K562 (cell line): ENCODE measurements at regions not wholly inside any gene's neighbourhood (a gene's known extent, or its start where the extent isn't known, plus 50 kb on each side); places are given as distances from the start of the nearest gene placed in this dataset.

ENCODE experiments used
- DACH1 ChIP-seq: fragments of 450-650 bp; IDR thresholded peaks from 2 replicates; pipeline ENCODE4 v1.6.1; 2018; ENCODE audit not compliant: partially characterized antibody
- PTRF ChIP-seq: fragments of 450-650 bp; IDR thresholded peaks from 2 replicates; pipeline ENCODE4 v1.6.1; 2016; ENCODE audit warnings: mild to moderate bottlenecking, missing genetic modification characterization, missing compliant biosample characterization
- SAP30 ChIP-seq: fragments of 200-600 bp; sonication (generic); IDR thresholded peaks from 2 replicates; pipeline ENCODE4 v1.6.1; 2012; ENCODE audit warnings: borderline replicate concordance, low read depth, mild to moderate bottlenecking, moderate library complexity, low read length, control low read depth, inconsistent platforms; ENCODE audit not compliant: insufficient read depth, poor library complexity, severe bottlenecking
- SIN3B ChIP-seq: fragments of 450-650 bp; IDR thresholded peaks from 2 replicates; pipeline ENCODE4 v1.6.1; 2017; ENCODE audit warnings: low read depth, mild to moderate bottlenecking, moderate library complexity
- SRSF1 ChIP-seq: fragments of 200-400 bp; formaldehyde crosslinking; IDR thresholded peaks from 2 replicates; pipeline ENCODE4 v1.6.1; 2017; ENCODE audit warnings: mild to moderate bottlenecking, low read depth, low read length, moderate library complexity
- SRSF9 ChIP-seq: fragments of 200-400 bp; formaldehyde crosslinking; IDR thresholded peaks from 2 replicates; pipeline ENCODE4 v1.6.1; 2017; ENCODE audit warnings: low read depth, low read length, borderline replicate concordance
- TBL1XR1 ChIP-seq, 2 experiments: IDR thresholded peaks; 2 replicates each; pipeline ENCODE4 v1.6.1; 2012; ENCODE audit warnings: improper control_type of control experiment in 2 of 2, low read length in 2 of 2, mild to moderate bottlenecking in 1 of 2
- YBX1 ChIP-seq: fragments of 450-650 bp; IDR thresholded peaks from 2 replicates; pipeline ENCODE4 v1.7.1; 2016; ENCODE audit warnings: mild to moderate bottlenecking
- ZBTB2 ChIP-seq: fragments of 450-650 bp; IDR thresholded peaks from 2 replicates; pipeline ENCODE4 v1.6.1; 2016; ENCODE audit warnings: antibody characterized with exemption
- ZFP30 ChIP-seq: fragments of 250-450 bp; sonication (Bioruptor Pico); IDR thresholded peaks from 2 replicates; pipeline ENCODE4 v1.8.0; 2022; ENCODE audit warnings: moderate library complexity, mild to moderate bottlenecking, inconsistent platforms, borderline replicate concordance
- ZKSCAN8 ChIP-seq: fragments of 200-800 bp; sonication (Bioruptor generic); IDR thresholded peaks from 2 replicates; pipeline ENCODE4 v1.6.1; 2016; ENCODE audit warnings: missing genetic modification characterization, missing compliant biosample characterization
- ZNF263 ChIP-seq: sonication (generic); formaldehyde crosslinking; IDR thresholded peaks from 2 replicates; pipeline ENCODE4 v1.8.0; 2022; ENCODE audit warnings: mild to moderate bottlenecking, missing genetic modification reagents, borderline replicate concordance
- ZNF76 ChIP-seq: fragments of 250-450 bp; sonication (Bioruptor Pico); IDR thresholded peaks from 2 replicates; pipeline ENCODE4 v1.4.0; 2020; ENCODE audit warnings: mild to moderate bottlenecking, moderate library complexity, borderline replicate concordance
- TF ChIP-seq, protein P1 (sequence below): sonication (generic); formaldehyde crosslinking; IDR thresholded peaks from 2 replicates; pipeline ENCODE4 v1.8.0; 2022; ENCODE audit warnings: mild to moderate bottlenecking, missing genetic modification reagents
- TF ChIP-seq, protein P2 (sequence below): fragments of 450-650 bp; formaldehyde crosslinking; IDR thresholded peaks from 2 replicates; pipeline ENCODE4 v1.4.0; 2020; ENCODE audit warnings: mild to moderate bottlenecking, moderate library complexity
- TF ChIP-seq, protein P3 (sequence below): sonication (generic); formaldehyde crosslinking; IDR thresholded peaks from 2 replicates; pipeline ENCODE4 v1.9.0; 2022; ENCODE audit warnings: mild to moderate bottlenecking, missing genetic modification reagents
- TF ChIP-seq, protein P4 (sequence below): fragments of 450-650 bp; formaldehyde crosslinking; IDR thresholded peaks from 2 replicates; pipeline ENCODE4 v1.4.0; 2022; ENCODE audit warnings: mild to moderate bottlenecking, moderate library complexity
- TF ChIP-seq, protein P5 (sequence below): fragments of 450-650 bp; IDR thresholded peaks from 2 replicates; pipeline ENCODE4 v1.7.0; 2016; ENCODE audit warnings: borderline replicate concordance

DNA sequence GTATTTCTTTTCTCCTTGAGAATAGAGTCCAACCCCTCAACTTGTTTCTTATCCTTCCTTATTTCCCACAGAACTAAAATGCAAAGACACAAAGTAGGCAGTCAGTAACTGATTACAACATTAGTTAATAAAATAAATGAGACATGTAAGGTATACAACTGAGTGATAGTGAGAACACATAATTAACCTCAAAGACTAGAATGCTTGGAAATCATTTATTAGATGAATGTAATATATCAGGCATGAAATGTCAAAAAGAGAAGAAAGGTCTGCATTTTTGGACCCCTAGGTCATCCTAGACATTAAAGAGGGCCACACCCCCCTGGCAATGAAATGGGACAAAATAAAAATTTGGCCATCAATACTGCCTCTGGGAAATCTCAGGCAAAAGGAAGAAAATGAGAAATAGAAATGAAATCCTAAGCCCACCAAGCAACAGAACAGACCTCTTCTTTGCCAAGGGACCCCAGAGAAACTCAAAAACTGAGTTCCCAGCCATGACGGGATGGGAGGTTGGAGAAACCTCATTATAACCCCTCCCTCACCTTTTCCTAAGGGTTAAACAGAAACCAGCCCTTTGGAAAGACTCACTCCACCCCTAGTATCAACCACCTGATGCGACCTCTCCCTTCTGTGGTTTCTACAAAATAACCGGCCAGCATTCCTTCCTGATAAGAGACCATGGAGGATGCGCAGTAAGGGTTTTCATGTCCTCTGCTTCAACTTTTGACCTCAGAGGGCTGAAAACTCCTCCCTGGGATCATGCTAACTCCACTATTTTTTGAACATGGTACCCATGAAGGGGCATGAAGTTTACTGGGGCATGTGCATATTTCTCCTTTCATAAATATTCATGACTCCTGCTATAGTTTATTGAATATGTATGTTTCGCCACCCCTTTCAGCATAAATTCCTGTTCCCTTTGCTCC is 90.0 kb upstream of the EXOC1L start (continued):
- TF ChIP-seq, protein P1, sequence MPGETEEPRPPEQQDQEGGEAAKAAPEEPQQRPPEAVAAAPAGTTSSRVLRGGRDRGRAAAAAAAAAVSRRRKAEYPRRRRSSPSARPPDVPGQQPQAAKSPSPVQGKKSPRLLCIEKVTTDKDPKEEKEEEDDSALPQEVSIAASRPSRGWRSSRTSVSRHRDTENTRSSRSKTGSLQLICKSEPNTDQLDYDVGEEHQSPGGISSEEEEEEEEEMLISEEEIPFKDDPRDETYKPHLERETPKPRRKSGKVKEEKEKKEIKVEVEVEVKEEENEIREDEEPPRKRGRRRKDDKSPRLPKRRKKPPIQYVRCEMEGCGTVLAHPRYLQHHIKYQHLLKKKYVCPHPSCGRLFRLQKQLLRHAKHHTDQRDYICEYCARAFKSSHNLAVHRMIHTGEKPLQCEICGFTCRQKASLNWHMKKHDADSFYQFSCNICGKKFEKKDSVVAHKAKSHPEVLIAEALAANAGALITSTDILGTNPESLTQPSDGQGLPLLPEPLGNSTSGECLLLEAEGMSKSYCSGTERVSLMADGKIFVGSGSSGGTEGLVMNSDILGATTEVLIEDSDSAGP, result no peak
- TF ChIP-seq ZKSCAN8 (no peak), ZNF263 (CRISPR knock-in tag) (no peak), SAP30 (no peak), SIN3B (no peak), YBX1 (no peak), ZBTB2 (peak; percentile 74; the same call in 1 of the 2 replicates), SRSF9 (no peak), PTRF (tag) (no peak), ZNF76 (CRISPR knock-in tag) (no peak), SRSF1 (no peak), DACH1 (peak; percentile 52), TBL1XR1 (IDR thresholded peaks at IDR 0.05; ENCODE audit: low read length in 2 of 2) (peak in 1 of 2 experiments; percentile 89; a peak in 3 of 4 replicates), ZFP30 (CRISPR knock-in tag) (no peak)
- TF ChIP-seq, protein P2, sequence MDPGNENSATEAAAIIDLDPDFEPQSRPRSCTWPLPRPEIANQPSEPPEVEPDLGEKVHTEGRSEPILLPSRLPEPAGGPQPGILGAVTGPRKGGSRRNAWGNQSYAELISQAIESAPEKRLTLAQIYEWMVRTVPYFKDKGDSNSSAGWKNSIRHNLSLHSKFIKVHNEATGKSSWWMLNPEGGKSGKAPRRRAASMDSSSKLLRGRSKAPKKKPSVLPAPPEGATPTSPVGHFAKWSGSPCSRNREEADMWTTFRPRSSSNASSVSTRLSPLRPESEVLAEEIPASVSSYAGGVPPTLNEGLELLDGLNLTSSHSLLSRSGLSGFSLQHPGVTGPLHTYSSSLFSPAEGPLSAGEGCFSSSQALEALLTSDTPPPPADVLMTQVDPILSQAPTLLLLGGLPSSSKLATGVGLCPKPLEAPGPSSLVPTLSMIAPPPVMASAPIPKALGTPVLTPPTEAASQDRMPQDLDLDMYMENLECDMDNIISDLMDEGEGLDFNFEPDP (CRISPR knock-in tag), result no peak
- TF ChIP-seq, protein P3, sequence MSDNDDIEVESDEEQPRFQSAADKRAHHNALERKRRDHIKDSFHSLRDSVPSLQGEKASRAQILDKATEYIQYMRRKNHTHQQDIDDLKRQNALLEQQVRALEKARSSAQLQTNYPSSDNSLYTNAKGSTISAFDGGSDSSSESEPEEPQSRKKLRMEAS, result no peak
- TF ChIP-seq, protein P4, sequence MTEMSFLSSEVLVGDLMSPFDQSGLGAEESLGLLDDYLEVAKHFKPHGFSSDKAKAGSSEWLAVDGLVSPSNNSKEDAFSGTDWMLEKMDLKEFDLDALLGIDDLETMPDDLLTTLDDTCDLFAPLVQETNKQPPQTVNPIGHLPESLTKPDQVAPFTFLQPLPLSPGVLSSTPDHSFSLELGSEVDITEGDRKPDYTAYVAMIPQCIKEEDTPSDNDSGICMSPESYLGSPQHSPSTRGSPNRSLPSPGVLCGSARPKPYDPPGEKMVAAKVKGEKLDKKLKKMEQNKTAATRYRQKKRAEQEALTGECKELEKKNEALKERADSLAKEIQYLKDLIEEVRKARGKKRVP (CRISPR knock-in tag), result no peak
- TF ChIP-seq, protein P5, sequence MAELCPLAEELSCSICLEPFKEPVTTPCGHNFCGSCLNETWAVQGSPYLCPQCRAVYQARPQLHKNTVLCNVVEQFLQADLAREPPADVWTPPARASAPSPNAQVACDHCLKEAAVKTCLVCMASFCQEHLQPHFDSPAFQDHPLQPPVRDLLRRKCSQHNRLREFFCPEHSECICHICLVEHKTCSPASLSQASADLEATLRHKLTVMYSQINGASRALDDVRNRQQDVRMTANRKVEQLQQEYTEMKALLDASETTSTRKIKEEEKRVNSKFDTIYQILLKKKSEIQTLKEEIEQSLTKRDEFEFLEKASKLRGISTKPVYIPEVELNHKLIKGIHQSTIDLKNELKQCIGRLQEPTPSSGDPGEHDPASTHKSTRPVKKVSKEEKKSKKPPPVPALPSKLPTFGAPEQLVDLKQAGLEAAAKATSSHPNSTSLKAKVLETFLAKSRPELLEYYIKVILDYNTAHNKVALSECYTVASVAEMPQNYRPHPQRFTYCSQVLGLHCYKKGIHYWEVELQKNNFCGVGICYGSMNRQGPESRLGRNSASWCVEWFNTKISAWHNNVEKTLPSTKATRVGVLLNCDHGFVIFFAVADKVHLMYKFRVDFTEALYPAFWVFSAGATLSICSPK, result no peak
